NCI-H524 (cell line): ENCODE measurements at regions not wholly inside any gene's neighbourhood (a gene's known extent, or its start where the extent isn't known, plus 50 kb on each side); places are given as distances from the start of the nearest gene placed in this dataset.
"Not testable (repeated sequence)": the region's sequence is repeated elsewhere in the genome, so short reads cannot be mapped to it uniquely, and the experiment has no call there.

ENCODE experiments used
- DNase-seq, 2 experiments: peaks; one replicate each; lab custom pipeline; 2025; lab: John Stamatoyannopoulos, UW

DNA sequence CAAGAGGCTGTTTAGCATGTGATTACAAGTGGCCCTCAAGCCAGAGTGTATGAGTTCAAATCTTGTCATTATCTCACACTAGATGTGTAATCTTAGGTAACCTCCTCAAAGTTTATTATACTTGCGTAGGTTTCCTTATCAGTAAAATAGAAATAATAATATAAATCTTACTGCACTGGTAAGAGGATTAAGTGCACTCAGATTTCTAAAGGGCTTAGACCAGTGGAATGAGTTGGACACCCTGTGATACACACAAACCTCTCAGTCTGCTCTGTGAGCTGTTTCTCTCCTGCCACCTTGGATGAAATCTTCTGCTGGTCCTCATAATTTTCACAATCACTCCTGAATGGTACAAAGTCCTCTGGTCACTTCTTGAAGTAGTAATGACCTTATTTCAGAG, 145.4 kb upstream of the ZNF516 start:
- peak; percentile 5 to 31 for DNase-seq

DNA sequence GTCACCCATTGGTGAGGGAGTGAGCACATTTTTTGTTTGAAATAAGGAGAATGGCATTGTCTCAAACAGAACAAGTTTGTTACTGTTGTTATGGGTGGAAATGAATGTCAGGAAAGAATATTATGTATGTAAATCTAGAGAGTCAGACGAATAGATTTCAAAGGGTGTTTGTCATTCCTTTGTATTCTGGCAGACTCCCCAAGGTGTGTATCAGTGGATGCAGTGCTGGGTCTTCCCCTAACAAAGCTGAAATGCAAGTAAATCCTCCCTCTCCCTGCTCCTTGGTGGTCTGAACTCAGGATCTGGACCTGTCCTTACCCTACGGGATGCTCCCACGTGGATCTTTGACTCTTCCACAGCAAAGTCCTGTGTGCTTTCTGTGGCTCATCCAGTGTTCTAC, 139.5 kb upstream of the ZNF516 start:
- no peak for DNase-seq

DNA sequence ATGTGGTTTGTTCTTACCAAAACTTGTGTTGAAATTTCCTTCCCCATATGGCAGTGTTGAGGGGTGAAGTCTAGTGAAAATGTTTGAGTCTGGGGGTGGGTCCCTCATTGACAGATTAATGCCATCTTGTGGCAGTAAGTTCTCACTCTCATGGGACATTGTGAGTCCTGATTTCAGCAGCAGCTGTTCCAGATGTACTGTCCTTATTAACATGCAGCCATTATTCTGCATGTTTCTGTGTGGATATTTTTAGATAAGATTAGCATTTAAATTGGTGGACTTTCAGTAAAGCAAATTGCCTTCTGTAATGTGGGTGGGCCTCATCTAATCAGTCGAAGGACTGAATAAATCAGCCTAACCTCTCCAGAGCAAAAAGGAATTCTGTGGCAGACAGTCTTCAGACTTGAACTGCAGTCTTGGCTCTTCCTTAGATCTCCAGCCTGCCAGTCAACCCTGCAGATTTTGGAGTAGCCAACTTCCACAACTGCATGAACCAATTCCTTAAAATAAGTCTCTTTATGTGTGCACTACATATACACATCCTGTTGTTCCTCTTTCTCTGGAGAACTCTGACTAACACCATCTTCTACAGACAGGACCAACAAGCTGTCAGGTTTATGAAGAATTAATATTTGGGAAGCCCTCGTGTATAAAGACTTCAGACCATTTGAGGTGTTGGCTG, 138.7 kb upstream of the ZNF516 start:
- no peak for DNase-seq

DNA sequence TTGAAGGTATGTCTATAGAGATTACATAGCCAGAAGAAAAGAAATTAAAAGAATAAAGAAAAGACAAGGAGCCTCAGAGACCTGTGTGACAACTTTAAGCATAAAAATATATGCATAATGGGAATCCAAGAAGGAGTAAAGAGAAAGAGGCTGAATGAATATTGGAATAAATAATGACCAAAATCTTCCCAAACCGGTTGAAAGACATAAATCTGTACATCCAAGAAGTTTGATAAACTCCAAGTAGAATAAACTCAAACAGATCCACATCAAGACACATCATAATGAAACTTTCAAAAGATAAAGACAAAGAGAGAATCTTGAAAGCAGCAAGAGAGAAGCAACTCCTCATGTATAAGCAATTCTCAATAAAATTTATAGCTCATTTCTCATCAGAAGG, 132.4 kb upstream of the ZNF516 start:
- DNase-seq, result no peak

- DNase-seq, result no peak
Measured at GRCh38 chr18:76626991-76627390, 131.9 kb upstream of the ZNF516 start.

GRCh38 chr18:76622651-76623050, 127.6 kb upstream of the ZNF516 start:
- no peak for DNase-seq

- peak in 1 of 2 experiments; percentile 24 for DNase-seq
Measured at GRCh38 chr18:76621782-76622495, 126.9 kb upstream of the ZNF516 start.

- DNase-seq, result no peak
Measured at GRCh38 chr18:76621226-76621625, 126.2 kb upstream of the ZNF516 start.

GRCh38 chr18:76620321-76621170, 125.5 kb upstream of the ZNF516 start:
- peak; percentile 71 to 83 for DNase-seq

GRCh38 chr18:76619621-76620315, 124.7 kb upstream of the ZNF516 start:
- peak; percentile 59 to 85 for DNase-seq

DNA sequence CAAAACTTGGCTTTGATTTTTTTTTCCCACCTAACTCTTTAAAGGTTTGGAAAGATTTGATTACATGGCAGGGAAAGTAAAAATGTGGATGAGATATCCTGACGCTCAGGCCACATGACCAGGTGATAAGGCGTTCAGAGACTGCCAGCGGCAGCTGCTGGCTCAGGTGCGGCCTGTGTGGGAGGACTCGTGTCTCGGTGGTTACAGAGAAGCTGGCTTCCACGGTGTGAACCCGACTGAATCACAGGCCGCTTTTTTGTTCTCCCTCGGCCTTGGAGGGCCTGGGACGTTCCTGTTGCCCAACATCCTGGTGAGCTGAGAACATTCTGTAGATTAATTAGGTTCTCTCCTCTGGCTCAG, 124.2 kb upstream of the ZNF516 start:
- DNase-seq, result peak in 1 of 2 experiments; percentile 40

DNA sequence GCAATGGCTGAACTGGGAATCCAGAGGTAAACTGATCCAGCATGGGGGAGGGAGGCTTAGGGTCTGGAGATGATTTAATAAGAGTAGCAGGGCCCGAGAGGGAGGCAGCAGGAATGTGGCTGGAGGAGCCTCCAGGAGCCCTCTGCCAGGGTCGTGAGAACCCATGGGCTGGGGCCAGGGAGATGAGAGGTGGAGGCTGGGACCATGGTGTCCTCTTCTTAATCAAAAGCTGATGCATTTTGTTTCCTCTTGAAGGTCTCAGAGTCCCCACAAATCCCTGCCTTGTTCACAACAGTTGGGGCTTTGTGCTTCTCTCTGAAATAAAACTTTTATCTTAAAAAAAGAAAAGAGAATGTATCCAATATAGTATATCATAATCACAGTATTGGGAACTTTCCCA, 123.7 kb upstream of the ZNF516 start:
- DNase-seq, result no peak

DNA sequence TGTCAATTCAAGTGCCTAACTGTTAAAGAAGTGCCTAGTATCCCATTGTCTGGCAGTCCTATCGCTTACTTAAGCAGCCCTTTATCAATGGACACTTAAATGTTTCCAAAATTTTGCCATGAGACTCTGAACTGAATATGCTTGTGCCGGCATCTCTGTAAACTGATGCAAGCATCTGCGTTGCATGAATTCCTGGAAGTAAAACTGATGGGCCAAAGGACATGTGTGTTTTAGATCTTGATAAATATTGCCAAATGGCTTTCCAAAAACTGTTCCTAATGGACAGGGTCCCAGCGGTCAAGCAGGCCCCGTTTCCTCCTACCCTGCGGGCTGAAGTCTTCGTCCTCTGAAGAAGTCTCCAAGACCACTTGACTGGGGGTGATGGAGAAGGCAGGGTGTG, 121.3 kb upstream of the ZNF516 start:
- no peak for DNase-seq

GRCh38 chr18:76615065-76615733, 120.2 kb upstream of the ZNF516 start:
- DNase-seq, result no peak

GRCh38 chr18:76613755-76614120, 118.7 kb upstream of the ZNF516 start:
- DNase-seq, result no peak

DNA sequence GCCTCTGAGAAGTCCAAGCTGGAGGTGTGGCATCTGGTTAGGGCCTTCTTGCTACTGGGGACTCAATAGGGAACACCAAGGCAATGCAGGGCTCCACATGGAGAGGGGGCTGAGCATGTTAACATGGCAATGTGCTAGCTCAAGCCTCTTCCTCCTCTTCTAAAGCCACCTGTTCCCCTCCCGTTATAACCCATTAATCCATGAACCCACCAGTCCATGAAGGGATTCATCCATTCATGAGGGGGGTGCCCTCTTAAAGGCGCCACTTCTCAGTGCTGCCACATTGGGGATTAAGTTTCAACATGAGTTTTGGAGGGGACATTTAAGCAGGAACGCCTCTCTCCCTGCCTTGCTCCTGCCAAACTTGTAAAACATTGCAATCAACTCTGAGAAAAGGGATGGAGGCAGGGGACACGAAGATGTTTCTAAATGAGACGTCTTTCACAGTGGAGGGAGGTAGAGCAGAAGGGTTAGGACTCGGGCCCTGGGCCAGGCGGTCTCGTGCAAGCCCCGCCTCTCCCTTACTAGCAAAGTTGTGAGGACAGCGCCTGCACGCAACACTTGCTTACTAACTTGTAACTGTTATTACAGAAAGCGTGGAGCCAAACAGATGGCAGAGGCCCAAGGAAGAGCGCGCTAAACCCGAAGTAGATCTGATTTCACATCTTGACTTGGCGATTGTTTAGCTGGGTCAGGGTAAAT, 118.2 kb upstream of the ZNF516 start:
- DNase-seq, result peak; percentile 82 to 92

DNA sequence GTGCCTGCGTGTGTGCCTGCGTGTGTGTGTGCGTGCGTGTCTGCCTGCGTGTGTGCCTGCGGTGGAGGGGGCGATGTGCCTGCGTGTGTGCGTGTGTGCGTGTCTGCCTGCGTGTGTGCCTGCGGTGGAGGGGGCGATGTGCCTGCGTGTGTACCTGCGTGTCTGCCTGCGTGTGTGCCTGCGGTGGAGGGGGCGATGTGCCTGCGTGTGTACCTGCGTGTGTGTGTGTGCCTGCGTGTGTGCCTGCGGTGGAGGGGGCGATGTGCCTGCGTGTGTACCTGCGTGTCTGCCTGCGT, 116.7 kb upstream of the ZNF516 start:
- not testable (repeated sequence) for DNase-seq

DNA sequence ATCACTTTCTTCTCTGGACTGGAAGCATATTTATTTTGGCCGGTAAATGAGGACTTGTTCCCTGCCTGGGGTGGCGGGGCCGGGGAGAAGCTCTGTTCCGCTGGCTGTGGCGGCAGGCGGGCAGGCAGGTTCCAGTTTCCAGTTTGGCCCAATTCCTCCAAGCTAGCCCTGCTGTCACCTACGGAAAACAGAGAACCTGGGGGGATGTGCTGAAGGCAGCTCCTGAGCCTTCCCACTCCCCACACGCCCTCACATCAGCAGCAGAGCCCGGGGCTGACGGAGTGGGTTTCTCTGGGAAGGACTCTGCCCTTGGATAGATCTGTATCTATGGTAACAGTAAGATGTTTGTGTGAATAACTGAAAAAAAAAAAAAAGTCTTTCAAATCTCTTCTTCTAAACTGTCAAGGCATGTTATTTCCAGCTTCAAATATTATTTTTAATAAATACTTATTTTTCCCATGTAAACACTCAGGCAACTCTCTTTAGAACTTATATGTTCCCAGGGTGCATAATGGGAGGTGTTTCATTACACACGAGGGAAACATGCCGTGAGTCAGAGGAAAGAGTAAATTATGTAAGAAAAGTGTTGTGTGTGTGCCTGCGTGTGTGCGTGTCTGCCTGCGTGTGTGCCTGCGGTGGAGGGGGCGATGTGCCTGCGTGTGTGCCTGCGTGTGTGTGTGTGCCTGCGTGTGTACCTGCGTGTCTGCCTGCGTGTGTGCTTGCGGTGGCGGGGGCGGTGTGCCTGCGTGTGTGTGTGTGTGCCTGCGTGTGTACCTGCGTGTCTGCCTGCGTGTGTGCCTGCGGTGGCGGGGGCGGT, 116.1 kb upstream of the ZNF516 start:
- no peak for DNase-seq

DNA sequence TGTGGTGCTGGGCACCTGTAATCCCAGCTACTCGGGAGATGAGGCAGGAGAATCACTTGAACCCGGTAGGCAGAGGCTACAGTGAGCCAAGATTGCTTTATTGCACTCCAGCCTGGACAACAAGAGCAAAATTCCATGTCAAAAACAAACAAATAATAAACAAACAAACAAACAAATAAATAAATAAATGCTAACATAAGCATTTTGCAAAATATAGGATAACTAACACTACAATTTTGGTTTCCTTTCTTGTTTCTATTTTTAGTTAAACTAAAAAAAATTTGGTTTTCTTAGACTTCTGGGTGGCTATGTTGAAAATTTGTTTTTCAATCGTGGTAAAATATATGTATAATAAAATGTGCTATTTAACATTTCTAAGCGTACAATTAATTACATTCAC, 115.0 kb upstream of the ZNF516 start:
- DNase-seq, result no peak

DNA sequence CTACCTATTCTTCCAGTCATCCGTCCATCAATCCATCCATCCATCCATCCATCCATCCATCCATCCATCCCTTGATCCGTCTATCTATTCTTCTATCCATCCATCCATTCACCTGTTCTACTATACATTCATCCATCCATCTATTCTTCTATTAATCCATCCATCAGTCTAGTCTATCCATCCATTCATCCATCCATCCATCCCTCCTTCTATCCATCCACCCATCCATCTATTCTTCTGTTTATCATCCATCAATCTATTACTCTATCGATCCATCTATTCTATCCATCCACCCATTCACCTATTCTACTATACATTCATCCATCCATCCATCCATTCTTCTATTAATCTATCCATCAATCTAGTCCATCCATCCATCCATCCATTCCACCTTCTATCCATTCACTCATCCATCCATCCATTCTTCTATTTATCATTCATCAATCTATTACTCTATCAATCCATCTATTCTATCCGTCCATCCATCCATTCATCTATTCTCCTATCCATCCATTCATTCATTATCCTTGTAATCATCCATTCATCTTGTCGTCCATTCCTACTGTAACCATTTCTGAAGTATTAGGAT, 110.4 kb upstream of the ZNF516 start:
- DNase-seq, result no peak
